ENCODE measurements at regions not wholly inside any gene's neighbourhood (a gene's known extent, or its start where the extent isn't known, plus 50 kb on each side); places are given as distances from the start of the nearest gene placed in this dataset.

DNA sequence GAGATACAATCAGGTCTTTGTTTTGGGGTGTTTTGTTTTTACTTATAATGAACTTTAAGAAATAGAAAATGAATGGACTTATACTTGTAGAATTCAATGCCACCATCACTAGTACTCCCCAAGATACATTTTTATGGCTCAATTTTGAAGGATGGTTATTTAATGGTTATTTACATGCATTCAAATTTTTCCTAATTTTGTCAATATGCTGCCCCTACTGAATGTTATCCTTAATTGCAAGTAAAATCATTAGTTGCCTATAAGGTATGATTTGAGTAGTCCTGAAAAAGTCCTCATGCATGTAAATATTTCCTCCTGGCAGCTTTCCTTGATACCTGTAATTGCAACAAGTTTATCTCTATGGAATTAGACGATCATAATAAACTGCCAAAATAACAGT is 391.2 kb downstream of the BCAT1 start:
- no peak for DNase-seq (ENCODE audit: low read depth in 2 of 2)

DNA sequence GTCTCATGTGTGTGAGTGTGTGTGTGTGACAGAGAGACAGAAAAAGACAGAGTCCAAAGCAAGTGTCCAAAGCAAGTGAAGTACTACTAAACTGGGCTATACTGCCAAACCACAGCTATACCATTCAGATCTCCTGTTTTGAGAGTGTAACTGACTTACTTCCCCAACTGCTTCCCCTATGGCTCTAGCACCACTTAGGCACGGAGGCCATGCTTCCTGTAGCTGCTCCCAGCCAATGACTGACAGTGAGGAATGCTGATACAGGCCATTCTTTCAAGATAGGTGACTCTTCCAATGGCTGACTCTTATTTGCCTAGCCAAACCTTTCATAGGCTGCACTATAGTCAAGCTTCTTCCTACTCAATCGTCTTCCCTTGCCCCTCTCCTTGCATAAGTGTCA is 393.2 kb downstream of the BCAT1 start:
- no peak for DNase-seq (ENCODE audit: low read depth in 2 of 2)

DNA sequence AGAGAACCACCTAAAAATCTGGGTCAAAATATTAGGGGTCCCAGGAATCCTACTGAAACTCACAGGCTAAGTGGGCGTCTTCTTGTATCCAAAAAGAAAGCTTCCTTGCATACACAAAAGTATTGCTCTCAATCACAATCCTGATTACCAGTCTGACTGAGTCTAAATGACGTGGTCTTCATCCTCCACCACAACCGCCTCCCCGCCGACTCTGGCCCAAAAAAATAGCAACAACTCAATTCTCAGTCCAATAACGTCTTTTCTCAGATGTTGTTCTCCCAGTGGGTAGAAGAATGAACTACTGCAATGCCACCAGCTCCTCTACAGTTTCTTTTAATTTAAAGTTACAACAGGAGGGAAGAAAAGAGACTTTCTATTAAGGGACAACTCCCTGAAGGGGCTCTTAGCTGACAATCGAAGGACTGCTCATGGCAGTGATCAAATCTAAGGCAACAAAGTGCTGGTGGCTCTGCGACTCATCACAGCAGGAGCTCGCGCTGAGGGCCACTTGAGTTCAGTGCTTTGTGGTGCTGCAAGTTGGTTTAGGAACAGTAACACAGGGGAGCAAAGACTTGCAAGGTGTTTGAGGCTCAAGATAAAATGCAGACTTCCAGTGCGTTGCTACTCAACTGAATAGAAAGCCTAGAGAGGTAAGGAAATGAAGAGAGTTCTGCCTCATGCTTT is 394.1 kb downstream of the BCAT1 start:
- DNase-seq (ENCODE audit: low read depth in 2 of 2), result no peak

DNA sequence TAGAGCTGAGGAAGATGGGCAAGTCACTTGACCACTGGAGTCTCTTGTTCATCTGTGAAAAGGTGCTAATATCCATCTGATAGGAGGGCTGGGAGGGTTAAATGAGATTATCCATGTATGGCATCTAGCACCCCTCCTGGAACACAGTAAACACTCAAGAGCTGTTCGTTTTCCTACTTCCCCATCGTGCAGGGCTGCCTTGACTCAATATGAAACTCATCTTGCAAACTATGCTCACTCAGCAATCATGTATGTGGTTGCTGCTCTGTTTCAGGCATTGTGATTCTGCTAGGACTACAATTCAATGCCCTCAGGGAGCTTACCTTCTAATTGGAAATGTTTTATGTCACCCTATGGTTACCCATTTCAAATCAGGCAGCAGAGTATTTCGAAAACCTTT is 395.6 kb downstream of the BCAT1 start:
- DNase-seq (ENCODE audit: low read depth in 2 of 2), result no peak

DNA sequence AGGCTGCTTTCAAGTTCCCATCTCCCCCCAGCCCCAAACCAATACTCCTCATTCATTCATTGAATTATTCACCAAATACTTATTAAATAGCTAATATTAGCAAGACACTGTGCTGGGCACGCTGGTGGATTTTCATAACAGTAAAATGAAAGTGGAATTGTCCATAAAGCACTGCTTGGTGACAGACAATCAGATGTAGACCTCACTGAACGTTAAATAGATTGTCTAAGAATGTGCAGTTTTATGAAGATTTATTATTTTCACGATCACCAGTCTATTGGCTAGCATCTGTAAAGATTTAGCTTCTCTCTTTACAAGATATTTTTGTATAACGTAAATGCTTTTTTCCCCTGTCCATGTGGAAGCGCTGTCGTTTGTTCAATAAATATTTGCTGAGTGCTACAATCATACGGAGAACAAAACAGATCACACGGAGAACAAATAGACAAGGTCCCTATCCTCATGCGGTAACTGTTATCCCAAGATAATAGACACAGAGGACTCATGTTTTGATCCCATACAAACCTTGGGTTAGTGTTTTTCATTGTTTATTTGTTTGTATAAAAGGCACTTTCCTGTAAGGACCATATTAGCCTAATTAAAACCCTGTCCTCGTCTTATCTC is 397.6 kb downstream of the BCAT1 start:
- no peak for DNase-seq (ENCODE audit: low read depth in 2 of 2)

DNA sequence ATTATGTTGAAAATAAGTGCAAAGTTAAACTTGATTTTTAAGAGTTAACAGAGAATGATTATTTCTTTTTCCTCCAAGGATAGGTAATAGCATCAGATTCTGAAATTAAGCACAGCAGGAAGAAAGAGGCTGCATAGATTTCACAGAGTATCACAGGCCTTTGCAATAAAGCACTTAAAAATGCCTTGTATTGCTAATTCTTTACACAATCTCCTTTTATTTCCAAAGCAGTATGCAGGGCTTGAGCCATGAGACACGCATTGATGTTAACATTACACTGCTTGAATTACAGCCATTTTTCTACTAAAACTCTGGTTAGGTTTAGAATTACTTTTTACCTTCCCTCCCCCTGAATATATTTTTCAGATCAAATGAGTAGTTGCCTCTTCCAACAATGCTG is 398.3 kb downstream of the BCAT1 start:
- no peak for DNase-seq (ENCODE audit: low read depth in 2 of 2)

DNA sequence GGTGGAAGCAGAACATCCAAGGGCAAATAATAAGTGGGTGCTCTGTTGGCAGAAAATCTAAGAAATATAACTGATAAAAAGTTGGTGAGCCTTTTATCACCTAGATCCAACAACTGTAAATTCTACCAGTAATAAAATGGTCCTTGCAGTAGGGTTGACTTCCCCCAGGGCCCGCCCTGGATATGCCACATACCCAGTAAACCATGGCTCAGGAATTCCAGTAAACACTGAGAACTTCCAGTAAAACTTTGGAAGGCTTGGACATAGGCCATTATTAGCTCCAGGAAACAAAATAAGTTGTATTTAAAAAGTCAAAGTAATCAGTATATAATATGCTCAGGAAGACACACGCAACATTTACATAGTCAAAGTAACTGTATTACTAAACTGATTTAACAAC is 402.2 kb downstream of the BCAT1 start:
- DNase-seq (ENCODE audit: low read depth in 2 of 2), result no peak

DNA sequence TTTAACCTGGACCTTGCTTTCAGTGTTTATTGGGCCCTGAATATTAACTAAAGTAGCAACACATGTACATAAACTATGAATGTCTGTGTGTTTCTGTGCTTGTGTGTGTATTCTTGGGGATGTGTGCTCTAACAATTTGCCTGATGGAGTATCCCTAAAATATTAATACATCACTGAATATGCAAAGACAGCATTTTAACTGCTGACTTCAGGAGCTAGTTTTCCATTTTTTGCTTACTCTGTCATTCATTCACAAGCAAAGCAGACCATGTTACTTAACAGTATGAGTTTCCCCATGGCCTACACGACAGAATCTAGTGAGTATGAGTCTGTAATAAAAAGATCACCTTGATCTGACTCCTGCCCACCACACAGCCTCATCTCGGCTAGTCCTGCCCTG is 402.8 kb downstream of the BCAT1 start:
- no peak for DNase-seq (ENCODE audit: low read depth in 2 of 2)

DNA sequence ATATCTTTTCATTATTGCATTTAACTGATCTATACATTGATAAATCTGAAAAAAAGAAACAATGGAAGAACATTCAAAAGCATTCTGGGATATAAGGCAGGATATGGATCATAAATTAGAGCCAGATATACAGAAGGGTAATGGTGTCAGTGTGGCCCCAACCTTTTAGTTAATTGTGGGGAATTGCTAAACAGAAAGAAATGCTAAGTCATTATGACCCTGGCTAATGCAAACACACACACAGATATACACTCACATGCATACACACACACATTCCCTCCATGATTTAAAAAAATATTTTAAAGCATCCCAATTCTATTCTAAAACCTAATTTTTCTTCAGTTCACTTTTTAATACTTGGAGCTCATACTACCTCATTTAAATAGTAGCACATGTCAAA is 404.5 kb downstream of the BCAT1 start:
- DNase-seq (ENCODE audit: low read depth in 2 of 2), result no peak

DNA sequence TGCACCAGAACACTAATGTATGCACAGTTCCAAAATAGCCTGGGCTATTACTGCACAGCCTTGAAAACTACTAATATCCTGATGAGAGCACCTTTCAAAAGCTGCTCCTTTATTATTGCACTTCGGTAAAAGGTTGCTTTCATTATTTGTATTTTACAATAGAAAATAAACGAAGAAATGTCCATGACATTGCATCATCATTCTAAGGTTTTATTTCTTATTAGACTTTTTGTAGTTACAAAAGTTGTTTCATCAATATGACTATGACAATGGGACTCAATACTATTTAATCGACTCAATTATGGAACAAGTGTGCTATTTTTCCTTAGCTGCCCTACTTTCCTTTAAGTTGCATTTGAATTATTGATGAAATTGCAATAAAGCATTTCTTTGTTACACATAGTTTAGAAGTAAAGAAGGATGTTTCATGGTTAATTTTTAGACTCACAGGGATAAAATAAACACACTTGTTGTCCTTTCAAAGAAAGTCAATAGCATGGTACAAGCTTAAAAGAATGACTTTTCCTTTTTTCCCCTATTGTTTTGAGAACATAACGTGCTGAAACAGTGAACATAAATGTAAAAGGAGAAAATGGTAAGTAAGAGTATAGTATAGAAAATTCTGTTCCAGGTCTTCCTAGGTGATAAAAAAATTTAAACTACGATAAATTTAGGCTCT is 407.6 kb downstream of the BCAT1 start:
- DNase-seq (ENCODE audit: low read depth in 2 of 2), result no peak

DNA sequence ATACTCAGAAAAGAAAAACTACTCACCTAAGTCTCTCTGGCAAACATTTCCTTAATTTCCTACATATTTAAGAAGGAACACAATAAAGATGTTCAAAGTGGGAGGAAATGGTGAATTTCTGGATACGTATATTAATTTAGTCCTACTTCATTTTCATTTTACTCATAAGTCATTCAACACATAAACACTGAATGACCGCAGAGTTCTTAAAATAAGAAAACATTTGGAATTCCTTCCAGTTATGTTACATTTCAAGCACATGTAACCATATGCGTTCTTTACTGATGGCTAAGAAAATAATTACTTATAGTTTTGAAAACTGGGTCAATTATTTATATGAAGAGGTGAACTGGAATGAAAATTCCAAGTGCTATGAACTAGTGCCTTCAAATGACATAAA is 409.3 kb downstream of the BCAT1 start:
- no peak for DNase-seq (ENCODE audit: low read depth in 2 of 2)

DNA sequence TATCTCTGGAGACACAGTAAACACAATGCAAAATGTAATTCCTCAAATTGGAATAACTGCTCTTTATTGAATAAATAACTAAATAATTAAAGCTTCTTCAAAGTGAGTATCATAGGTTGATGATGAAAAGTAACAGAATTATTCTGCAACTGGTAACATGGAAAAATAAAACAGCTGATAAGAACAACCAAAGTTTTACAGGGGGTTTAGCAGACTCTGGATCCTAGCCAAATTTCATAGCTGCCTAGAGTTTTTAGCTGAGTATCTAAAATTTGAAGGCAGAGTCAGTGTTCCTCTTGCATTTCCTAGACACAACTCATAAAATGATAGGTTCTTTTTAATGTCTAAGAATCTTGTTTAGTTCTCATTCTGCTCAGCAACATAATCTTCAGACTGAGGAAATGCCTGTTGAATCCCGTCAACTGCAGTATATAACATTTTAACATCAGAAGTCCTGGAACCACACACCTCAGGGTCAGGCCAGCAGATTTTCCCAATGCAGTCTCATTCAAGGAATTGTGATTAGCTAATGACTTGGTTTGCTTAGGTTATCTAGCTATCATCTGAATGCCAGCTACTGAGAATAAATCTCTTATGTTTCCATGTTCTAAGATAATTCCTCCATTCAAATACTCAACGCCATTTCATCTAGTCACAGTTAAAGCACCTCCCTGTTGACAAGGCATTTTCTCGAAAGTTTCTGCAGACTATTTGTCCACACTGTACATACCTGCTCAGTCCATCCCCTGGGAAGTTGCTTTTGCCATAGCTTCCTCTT is 411.6 kb downstream of the BCAT1 start:
- DNase-seq (ENCODE audit: low read depth in 2 of 2), result no peak

DNA sequence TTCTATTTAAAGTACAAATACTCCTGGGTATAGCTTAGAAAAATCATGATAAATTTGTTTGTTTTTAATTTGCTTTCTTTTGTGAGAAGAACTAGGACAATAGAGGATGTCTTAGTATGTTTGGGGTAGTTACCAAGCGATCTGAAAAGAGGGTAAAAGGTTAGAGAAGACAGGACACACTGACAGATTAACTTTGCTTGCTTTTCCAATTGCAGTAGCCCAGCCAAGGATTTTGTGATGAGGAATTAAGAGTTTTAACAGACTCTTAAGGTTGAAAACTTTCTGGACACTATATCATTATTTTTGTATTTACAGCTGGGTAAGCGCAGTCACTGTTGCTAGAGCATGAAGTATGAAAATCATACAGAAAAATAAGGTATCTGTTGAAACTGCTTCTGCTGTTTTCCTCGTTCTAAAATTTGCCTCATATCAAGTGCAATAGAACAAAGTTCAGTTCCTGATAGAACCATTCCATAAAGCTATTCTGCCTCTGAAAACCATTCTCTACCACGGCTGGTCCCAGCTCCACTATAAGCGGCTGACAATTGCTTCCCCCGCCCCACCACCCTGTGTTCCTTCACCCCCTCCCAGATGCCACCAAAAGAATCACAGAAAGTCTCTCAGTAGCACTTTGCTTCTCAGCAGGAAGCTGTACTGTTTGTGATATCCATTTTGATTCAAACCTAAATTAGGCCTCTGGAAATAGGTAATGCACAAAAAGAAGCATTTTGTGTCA is 413.4 kb downstream of the BCAT1 start:
- DNase-seq (ENCODE audit: low read depth in 2 of 2), result no peak

DNA sequence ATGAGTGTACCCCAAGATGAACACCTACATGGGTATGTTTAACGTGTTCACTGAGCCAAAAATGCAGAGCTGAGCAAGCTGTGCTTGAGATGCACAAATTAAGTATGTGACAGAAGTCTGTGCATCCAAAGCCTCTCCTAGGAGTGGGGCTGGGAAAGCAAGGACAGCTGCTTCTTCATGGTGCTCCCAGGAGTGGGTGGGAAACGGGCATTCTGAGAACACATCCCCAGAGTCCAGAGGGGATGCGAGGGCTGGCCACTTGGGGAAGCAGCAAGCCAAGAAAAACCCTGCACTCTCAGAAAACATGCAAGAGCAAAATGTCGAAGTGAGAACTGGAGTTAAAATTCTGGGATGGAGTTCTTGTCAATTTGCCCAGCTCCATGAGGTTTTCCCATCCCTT is 414.3 kb downstream of the BCAT1 start:
- DNase-seq (ENCODE audit: low read depth in 2 of 2), result no peak

DNA sequence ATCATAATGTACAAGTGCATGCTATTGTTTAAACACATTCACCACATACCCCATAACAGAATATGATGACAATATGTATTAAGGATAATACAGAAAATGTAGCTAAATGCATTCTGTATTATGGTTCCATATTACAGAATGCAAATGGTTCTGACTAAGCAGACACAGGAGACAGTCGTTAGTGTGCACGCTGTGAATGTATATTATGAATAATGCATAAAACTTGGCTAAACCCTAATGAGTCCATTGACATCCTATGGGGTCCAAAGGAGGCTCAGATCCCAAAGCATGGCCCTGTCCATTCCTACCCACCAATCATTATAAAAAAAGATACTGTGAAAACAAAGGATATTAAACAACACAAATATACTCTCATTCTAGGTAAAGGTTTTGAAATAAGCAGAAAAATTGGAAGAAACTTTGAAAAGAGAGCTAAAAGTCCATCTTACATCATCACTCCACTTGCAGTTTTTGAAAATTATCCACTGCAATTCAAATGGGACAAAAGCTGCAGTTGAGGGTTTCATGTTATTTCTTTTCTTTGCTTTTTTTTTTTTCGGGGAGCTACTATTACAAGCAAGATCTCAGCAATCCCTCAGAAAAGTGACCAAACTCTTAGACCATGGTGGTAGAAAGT is 415.1 kb downstream of the BCAT1 start:
- no peak for DNase-seq (ENCODE audit: low read depth in 2 of 2)

DNA sequence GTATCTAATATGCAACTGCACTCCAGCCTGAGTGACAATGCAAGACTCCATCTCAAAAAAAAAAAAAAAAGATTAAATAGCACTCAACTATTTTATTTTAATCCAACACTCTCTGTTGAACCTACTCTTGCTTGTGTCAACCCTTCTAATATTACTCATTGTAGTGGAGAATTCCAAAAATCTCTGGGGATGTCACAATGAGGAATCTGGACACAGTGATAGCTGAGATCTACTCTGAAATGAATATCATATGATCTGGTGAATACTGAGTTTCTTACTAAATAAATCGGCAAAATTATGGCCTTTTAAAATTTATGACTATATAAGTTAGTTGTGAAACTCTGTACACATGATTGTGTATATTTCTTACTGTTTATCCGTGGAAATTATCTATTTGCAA is 418.2 kb downstream of the BCAT1 start:
- DNase-seq (ENCODE audit: low read depth in 2 of 2), result no peak

DNA sequence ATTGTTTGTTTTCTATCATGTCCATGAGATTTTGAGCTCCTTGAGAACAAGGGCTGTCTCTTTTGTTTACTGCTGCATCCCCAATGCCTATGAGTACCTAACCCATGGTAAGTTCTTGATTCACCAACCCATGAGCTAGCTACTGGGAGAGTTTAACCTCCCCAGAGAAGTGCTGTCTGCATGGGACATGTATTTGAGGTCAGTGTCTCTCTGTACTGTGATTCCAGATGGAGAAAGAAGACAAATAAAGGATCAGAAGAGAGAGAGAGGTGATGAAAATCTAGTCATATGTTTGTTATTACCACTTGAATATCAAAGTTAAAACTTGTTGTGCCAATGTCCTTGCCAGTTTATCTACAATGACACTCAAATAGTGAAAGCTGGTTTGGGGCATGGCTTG is 421.8 kb downstream of the BCAT1 start:
- DNase-seq (ENCODE audit: low read depth in 2 of 2), result no peak

DNA sequence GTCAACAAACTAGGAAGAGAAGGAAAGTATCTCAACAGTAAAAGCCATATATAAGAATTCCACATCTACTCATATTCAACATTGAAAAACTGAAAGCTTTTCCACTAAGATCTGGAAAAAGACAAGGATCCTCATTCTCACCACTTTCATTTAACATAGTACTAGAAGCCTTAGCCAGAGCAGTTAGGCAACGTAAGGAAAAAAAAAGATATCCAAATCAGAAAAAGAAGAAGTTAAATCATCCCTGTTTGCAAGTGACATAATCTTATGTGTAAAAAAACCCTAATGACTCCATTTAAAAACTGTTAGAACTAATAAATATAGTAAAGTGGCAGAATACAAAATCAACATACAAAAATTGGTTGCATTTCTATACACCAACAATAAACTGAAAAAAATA is 426.2 kb downstream of the BCAT1 start:
- DNase-seq (ENCODE audit: low read depth in 2 of 2), result no peak

DNA sequence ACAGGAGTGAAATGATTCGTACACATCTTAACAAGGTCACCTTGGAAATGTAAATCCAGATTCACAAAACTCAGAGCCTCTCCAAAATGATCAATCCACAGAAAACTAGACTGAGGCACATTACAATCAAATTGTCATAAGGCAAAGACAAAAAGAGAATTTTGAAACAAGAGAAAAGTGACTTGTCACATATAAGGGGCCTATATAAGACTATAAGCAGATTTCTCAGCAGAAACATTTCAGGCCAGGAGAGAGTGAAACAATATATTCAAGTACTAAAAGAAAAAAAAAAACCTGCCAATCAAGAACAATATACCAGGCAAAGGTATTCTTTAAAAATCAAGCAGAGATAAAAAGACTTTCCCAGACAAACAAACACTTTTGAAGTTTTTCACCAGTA is 429.1 kb downstream of the BCAT1 start:
- DNase-seq (ENCODE audit: low read depth in 2 of 2), result no peak

DNA sequence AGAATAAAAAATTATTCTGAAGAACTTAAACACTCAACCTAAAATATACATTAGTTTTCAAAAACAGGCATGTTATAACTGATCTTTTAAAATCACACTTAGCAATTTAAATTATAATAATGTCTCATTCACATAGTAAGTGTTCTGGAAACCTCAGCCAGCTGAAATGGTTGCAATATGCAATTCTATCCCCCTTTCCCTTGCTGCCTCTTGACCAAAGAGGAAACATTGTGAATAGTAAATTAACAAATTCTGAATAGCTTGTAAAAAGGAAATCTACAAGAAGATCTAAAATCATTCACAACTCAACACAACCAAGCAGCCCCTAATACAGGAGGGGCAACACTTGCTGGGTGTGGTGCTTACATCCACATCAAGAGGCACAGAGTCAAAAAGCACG is 431.9 kb downstream of the BCAT1 start:
- no peak for DNase-seq (ENCODE audit: low read depth in 2 of 2)

DNA sequence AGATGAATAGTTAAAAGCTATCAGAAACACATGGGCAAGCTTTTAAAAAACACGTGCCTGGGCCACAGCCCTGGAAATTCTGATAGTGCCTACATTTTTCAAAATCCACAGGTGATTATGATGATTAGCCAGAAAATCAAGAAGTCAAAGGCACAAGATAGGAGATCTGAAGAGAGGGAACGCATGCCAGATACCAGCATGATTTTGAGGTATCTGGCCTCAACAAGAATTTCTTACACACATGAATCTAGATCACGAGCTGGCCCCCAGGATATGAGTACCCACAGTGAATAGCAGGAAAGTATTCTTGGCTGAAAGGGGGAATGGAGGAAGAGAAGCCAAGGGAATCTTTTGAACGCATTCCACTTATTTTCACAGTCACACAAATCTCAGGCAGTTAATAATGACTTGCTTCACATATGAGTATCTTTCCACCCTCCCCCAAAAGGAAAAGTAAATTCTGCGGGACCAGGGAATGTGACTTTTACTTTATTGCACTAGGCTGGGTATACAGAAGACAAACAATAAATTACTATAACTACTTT is 438.2 kb downstream of the BCAT1 start:
- DNase-seq (ENCODE audit: low read depth in 2 of 2), result no peak
